ENCODE measurements at regions not wholly inside any gene's neighbourhood (a gene's known extent, or its start where the extent isn't known, plus 50 kb on each side); places are given as distances from the start of the nearest gene placed in this dataset.

- TF ChIP-seq ZNF462 (CRISPR knock-in tag; IDR thresholded peaks at IDR 0.05) (no peak), EZH2phosphoT487 (IDR thresholded peaks at IDR 0.05; ENCODE audit: unreplicated experiment) (no peak), REST (IDR thresholded peaks at IDR 0.05; ENCODE audit: unreplicated experiment) (no peak), CTCF (conservative IDR thresholded peaks at IDR 0.05; ENCODE audit: low read depth in 2 of 2) (no peak)
These were observed 253.3 kb upstream of the SMARCA2 start (continued) for GRCh38 chr9:1761807-1762206.

All from GM23338 (cell line).